ENCODE measurements at regions not wholly inside any gene's neighbourhood (a gene's known extent, or its start where the extent isn't known, plus 50 kb on each side); places are given as distances from the start of the nearest gene placed in this dataset.
"Not testable (repeated sequence)": the region's sequence is repeated elsewhere in the genome, so short reads cannot be mapped to it uniquely, and the experiment has no call there.

GRCh38 chr11:71153005-71153390 is 99.4 kb downstream of the SHANK2 start:
- no peak for DNase-seq (ENCODE audit: low spot score)

GRCh38 chr11:71152312-71153004 is 99.9 kb downstream of the SHANK2 start:
- not testable (repeated sequence) for DNase-seq (ENCODE audit: low spot score)

GRCh38 chr11:71151561-71151960 is 100.8 kb downstream of the SHANK2 start:
- no peak for DNase-seq (ENCODE audit: low spot score)

GRCh38 chr11:71150859-71151258 is 101.5 kb downstream of the SHANK2 start:
- no peak for DNase-seq (ENCODE audit: low spot score)

GRCh38 chr11:71148716-71149115 is 103.7 kb downstream of the SHANK2 start:
- no peak for DNase-seq (ENCODE audit: low spot score)

GRCh38 chr11:71147331-71147730 is 105.0 kb downstream of the SHANK2 start:
- no peak for DNase-seq (ENCODE audit: low spot score)

- DNase-seq (ENCODE audit: low spot score), result no peak
These were observed 105.5 kb downstream of the SHANK2 start for GRCh38 chr11:71146846-71147245.

- no peak for DNase-seq (ENCODE audit: low spot score)
These were observed 106.2 kb downstream of the SHANK2 start for GRCh38 chr11:71145988-71146824.

- DNase-seq (ENCODE audit: low spot score), result no peak
These were observed 107.0 kb downstream of the SHANK2 start for GRCh38 chr11:71145368-71145767.

- DNase-seq (ENCODE audit: low spot score), result no peak
These were observed 107.6 kb downstream of the SHANK2 start for GRCh38 chr11:71144736-71145135.

- DNase-seq (ENCODE audit: low spot score), result no peak
These were observed 108.4 kb downstream of the SHANK2 start for GRCh38 chr11:71144010-71144409.

GRCh38 chr11:71140206-71140919 is 112.0 kb downstream of the SHANK2 start:
- no peak for DNase-seq (ENCODE audit: low spot score)

- no peak for DNase-seq (ENCODE audit: low spot score)
These were observed 112.7 kb downstream of the SHANK2 start for GRCh38 chr11:71139516-71140205.

GRCh38 chr11:71138737-71139425 is 113.5 kb downstream of the SHANK2 start:
- no peak for DNase-seq (ENCODE audit: low spot score)

- no peak for DNase-seq (ENCODE audit: low spot score)
These were observed 115.0 kb downstream of the SHANK2 start for GRCh38 chr11:71137376-71137775.

- DNase-seq (ENCODE audit: low spot score), result no peak
These were observed 116.1 kb downstream of the SHANK2 start for GRCh38 chr11:71136095-71136845.

- DNase-seq (ENCODE audit: low spot score), result no peak
These were observed 117.3 kb downstream of the SHANK2 start for GRCh38 chr11:71135112-71135511.

GRCh38 chr11:71133946-71134345 is 118.4 kb downstream of the SHANK2 start:
- no peak for DNase-seq (ENCODE audit: low spot score)

- no peak for DNase-seq (ENCODE audit: low spot score)
These were observed 120.5 kb downstream of the SHANK2 start for GRCh38 chr11:71131861-71132260.

- DNase-seq (ENCODE audit: low spot score), result no peak
These were observed 122.3 kb downstream of the SHANK2 start for GRCh38 chr11:71130106-71130505.

- no peak for DNase-seq (ENCODE audit: low spot score)
These were observed 122.8 kb downstream of the SHANK2 start for GRCh38 chr11:71129624-71130023.
